NB4 (cell line): ENCODE measurements at regions not wholly inside any gene's neighbourhood (a gene's known extent, or its start where the extent isn't known, plus 50 kb on each side); places are given as distances from the start of the nearest gene placed in this dataset.

Experiments used
- MAX ChIP-seq: IDR thresholded peaks from 2 replicates; pipeline ENCODE4 v1.6.1; 2011; ENCODE audit warnings: low read depth, low read length
- TF ChIP-seq, protein P1 (sequence below): IDR thresholded peaks from one replicate; pipeline ENCODE4 v1.5.1; 2012; ENCODE audit warnings: low read depth, low read length

GRCh38 chr2:58866040-58866439, 624.9 kb upstream of the FANCL start:
- TF ChIP-seq, protein P1, sequence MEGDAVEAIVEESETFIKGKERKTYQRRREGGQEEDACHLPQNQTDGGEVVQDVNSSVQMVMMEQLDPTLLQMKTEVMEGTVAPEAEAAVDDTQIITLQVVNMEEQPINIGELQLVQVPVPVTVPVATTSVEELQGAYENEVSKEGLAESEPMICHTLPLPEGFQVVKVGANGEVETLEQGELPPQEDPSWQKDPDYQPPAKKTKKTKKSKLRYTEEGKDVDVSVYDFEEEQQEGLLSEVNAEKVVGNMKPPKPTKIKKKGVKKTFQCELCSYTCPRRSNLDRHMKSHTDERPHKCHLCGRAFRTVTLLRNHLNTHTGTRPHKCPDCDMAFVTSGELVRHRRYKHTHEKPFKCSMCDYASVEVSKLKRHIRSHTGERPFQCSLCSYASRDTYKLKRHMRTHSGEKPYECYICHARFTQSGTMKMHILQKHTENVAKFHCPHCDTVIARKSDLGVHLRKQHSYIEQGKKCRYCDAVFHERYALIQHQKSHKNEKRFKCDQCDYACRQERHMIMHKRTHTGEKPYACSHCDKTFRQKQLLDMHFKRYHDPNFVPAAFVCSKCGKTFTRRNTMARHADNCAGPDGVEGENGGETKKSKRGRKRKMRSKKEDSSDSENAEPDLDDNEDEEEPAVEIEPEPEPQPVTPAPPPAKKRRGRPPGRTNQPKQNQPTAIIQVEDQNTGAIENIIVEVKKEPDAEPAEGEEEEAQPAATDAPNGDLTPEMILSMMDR, result no peak
- TF ChIP-seq MAX, result no peak
